Hepatocyte (in vitro differentiated cells): ENCODE measurements at regions not wholly inside any gene's neighbourhood (a gene's known extent, or its start where the extent isn't known, plus 50 kb on each side); places are given as distances from the start of the nearest gene placed in this dataset.

Source experiments
- DNase-seq: peaks from one replicate; pipeline ENCODE4 v3.0.0-alpha.2; 2016; ENCODE audit warnings: low spot score
- H2AFZ ChIP-seq: fragments of 200-600 bp; sonication (generic); 2 replicates; pipeline ENCODE4 v1.6.0; 2016; ENCODE audit warnings: antibody characterized with exemption, mild to moderate bottlenecking
- H3K27ac ChIP-seq: fragments of 200-600 bp; sonication (generic); 2 replicates; pipeline ENCODE4 v1.5.1; 2016; ENCODE audit warnings: mild to moderate bottlenecking
- H3K27me3 ChIP-seq: fragments of 200-600 bp; sonication (generic); 2 replicates; pipeline ENCODE4 v1.6.1; 2016
- H3K36me3 ChIP-seq: fragments of 200-600 bp; sonication (generic); replicated peaks from 2 replicates; pipeline ENCODE4 v1.5.1; 2016; ENCODE audit warnings: low read depth; ENCODE audit not compliant: insufficient read depth
- H3K4me1 ChIP-seq: fragments of 200-600 bp; sonication (generic); 2 replicates; pipeline ENCODE4 v1.5.1; 2016; ENCODE audit warnings: mild to moderate bottlenecking, moderate library complexity; ENCODE audit not compliant: insufficient read depth
- H3K4me2 ChIP-seq: fragments of 200-600 bp; sonication (generic); 2 replicates; pipeline ENCODE4 v1.6.0; 2016
- H3K4me3 ChIP-seq: fragments of 200-600 bp; sonication (generic); 2 replicates; pipeline ENCODE4 v1.5.1; 2016; ENCODE audit warnings: mild to moderate bottlenecking
- H3K79me2 ChIP-seq: fragments of 200-600 bp; sonication (generic); 2 replicates; pipeline ENCODE4 v1.6.0; 2017; ENCODE audit warnings: mild to moderate bottlenecking
- H3K9me2 ChIP-seq: fragments of 200-600 bp; sonication (generic); replicated peaks from 2 replicates; pipeline ENCODE4 v1.6.0; 2017; ENCODE audit warnings: mild to moderate bottlenecking; ENCODE audit not compliant: insufficient read depth
- H3K9me3 ChIP-seq: fragments of 200-600 bp; sonication (generic); 2 replicates; pipeline ENCODE4 v1.5.1; 2016; ENCODE audit warnings: low read depth, mild to moderate bottlenecking
- H4K20me1 ChIP-seq: fragments of 200-600 bp; sonication (generic); 2 replicates; pipeline ENCODE4 v1.6.0; 2016; ENCODE audit warnings: mild to moderate bottlenecking; ENCODE audit not compliant: insufficient read depth, poor library complexity, severe bottlenecking
- CTCF ChIP-seq: fragments of 200-600 bp; sonication (generic); IDR thresholded peaks from 2 replicates; pipeline ENCODE4 v1.5.1; 2016; ENCODE audit warnings: antibody characterized with exemption, mild to moderate bottlenecking; ENCODE audit not compliant: poor library complexity
- EZH2 ChIP-seq: fragments of 200-600 bp; sonication (generic); IDR thresholded peaks from 2 replicates; pipeline ENCODE4 v1.6.1; 2016; ENCODE audit warnings: antibody characterized with exemption, mild to moderate bottlenecking, borderline replicate concordance
- EZH2phosphoT487 ChIP-seq: fragments of 200-600 bp; sonication (generic); IDR thresholded peaks from one replicate; pipeline ENCODE4 v1.6.1; 2018; ENCODE audit warnings: antibody characterized with exemption, mild to moderate bottlenecking, low read depth, moderate library complexity; ENCODE audit not compliant: unreplicated experiment, severe bottlenecking
- WGBS: methylation state at CpG from one replicate; pipeline ENCODE4 v1.1.6; 2016; ENCODE audit warnings: low lambda C conversion rate; ENCODE audit errors: missing lambda C conversion rate; 5-methylcytosine and 5-hydroxymethylcytosine counted together

DNA sequence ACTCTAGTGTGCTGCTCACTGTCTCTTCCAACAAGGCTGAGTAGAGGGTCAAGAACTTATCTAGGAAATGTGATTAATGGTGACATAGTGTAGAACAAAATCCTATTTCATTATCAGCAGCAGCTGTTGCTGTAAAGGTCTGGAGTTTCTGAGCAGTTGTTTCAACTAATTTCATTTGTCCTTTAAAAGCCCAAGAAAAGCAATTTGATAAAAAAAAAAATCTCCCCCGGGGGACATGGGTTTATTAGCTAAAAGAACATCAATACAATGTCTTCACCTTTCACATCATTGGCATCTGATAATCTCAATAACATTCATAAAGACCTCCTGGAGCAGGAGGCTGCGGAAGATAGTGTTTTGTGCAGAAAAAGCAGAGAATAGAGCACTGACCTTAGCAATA, 468.1 kb downstream of the KCTD16 start:
- WGBS: 50% methylated on average over 2 of the region's 2 CpGs
- Histone ChIP-seq H3K4me3 (no peak overlapping the region), H3K4me2 (no peak overlapping the region), H2AFZ (no peak overlapping the region), H3K9me3 (peaks cover 11% of the 10 kb centered on the region), H3K27me3 (no peaks in the 10 kb centered on the region), H3K4me1 (no peaks in the 10 kb centered on the region), H4K20me1 (no peaks in the 10 kb centered on the region), H3K36me3 (no peaks in the 10 kb centered on the region), H3K79me2 (no peaks in the 10 kb centered on the region), H3K9me2 (no peaks in the 10 kb centered on the region), H3K27ac (no peak overlapping the region)
- no peak for DNase-seq
- no peak for TF ChIP-seq EZH2
- no peak for TF ChIP-seq EZH2phosphoT487
- TF ChIP-seq CTCF: no peak

DNA sequence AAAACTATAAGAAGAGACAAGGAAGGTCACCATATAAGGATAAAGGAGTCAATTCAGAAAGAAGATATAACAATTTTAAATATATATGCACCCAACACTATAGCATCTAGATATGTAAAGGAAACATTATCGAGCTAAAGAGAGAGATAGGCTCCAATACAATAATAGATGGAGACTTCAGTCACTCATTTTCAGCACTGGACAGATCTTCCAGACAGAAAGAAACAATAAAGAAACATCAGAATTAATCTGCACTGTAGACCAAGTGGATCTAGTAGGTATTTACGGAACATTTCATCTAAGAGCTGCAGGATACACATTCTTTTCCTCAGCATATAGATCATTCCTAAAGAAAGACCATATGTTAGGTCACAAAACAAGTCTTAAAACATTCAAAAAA, 463.5 kb downstream of the KCTD16 start:
- no peak for DNase-seq
- no peaks in the 10 kb centered on the region for H3K79me2 ChIP-seq
- no peak overlapping the region for H3K4me3 ChIP-seq
- no peaks in the 10 kb centered on the region for H3K27me3 ChIP-seq
- peaks cover 11% of the 10 kb centered on the region for H3K9me3 ChIP-seq
- H3K36me3 ChIP-seq: no peaks in the 10 kb centered on the region
- no peaks in the 10 kb centered on the region for H4K20me1 ChIP-seq
- no peak overlapping the region for H2AFZ ChIP-seq
- H3K4me1 ChIP-seq: no peaks in the 10 kb centered on the region
- no peaks in the 10 kb centered on the region for H3K9me2 ChIP-seq
- WGBS: 88% methylated on average over 2 of the region's 2 CpGs
- no peak for TF ChIP-seq EZH2
- no peak overlapping the region for H3K27ac ChIP-seq
- H3K4me2 ChIP-seq: no peak overlapping the region

DNA sequence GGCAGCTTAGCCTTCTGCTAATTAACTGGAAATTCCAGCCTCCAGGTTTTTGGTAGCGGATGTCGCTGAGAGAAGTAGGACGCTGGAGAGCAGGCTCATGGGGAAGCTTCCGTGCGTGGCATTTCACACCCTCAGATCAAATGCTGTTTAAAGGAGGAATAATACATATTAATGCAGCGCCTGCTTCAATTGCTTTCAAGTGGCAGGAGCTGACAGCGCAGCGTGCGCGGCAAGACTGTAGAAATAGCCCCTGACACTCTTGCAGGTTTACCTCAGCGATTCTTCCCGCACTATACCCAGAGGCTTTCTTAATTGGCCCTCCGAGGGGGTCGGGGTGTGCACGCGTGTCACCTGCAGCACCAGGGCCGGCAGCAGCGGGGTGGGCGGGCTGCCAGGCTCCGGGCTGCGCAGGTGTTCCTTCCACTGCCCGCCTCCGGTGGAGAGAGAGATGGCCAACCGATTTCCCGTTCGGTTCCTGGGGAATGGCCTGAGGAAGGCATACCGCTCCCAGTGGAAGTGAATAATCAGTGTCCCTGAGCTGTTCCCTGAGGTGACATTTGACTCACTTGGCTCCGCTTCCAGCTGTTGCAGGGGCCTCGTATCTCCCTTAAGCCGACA, 427.9 kb downstream of the KCTD16 start:
- Histone ChIP-seq H3K79me2 (no peaks in the 10 kb centered on the region), H3K4me3 (no peak overlapping the region), H3K36me3 (no peaks in the 10 kb centered on the region), H3K4me2 (no peak overlapping the region), H3K4me1 (no peaks in the 10 kb centered on the region), H3K27ac (no peak overlapping the region), H3K9me3 (no peaks in the 10 kb centered on the region), H4K20me1 (no peaks in the 10 kb centered on the region), H3K9me2 (no peaks in the 10 kb centered on the region), H2AFZ (no peak overlapping the region), H3K27me3 (no peaks in the 10 kb centered on the region)
- DNase-seq: no peak
- 93% methylated on average over 30 of the region's 30 CpGs for WGBS
- no peak for TF ChIP-seq EZH2phosphoT487
- no peak for TF ChIP-seq CTCF
- no peak for TF ChIP-seq EZH2

GRCh38 chr5:144596517-144596916, 425.8 kb downstream of the KCTD16 start:
- H3K36me3 ChIP-seq: no peaks in the 10 kb centered on the region
- WGBS: 93% methylated on average over 2 of the region's 2 CpGs

More at GRCh38 chr5:144596517-144596916, 425.8 kb downstream of the KCTD16 start:
- Histone ChIP-seq H4K20me1 (no peaks in the 10 kb centered on the region), H3K27ac (no peak overlapping the region), H3K27me3 (no peaks in the 10 kb centered on the region), H3K9me2 (no peaks in the 10 kb centered on the region), H3K4me2 (no peak overlapping the region), H3K9me3 (no peaks in the 10 kb centered on the region), H3K79me2 (no peaks in the 10 kb centered on the region), H3K4me3 (no peak overlapping the region), H3K4me1 (no peaks in the 10 kb centered on the region), H2AFZ (no peak overlapping the region)
- DNase-seq: no peak
- TF ChIP-seq CTCF: no peak
- TF ChIP-seq EZH2phosphoT487: no peak
- no peak for TF ChIP-seq EZH2
